GM12878 (cell line): ENCODE measurements at regions not wholly inside any gene's neighbourhood (a gene's known extent, or its start where the extent isn't known, plus 50 kb on each side); places are given as distances from the start of the nearest gene placed in this dataset.

Source experiments
- ATAC-seq: fragments of 200-7000 bp; cut with Tn5 transposase; 3 replicates; pipeline ENCODE4 v1.9.1; 2020; ENCODE audit warnings: mild to moderate bottlenecking, moderate library complexity
- BruUV-seq: library from RNA; stranded (reverse); fragments of 400-500 nt; replicated peaks from 2 replicates; lab custom pipeline; 2021; lab: Mats Ljungman, UMichigan
- CTCF ChIA-PET: fragments of 300-600 bp; sonication (Branson Sonifier 250); formaldehyde crosslinking; extraction: SDS; loops from one replicate; lab custom pipeline; 2021; ENCODE audit warnings: inconsistent platforms; lab: Yijun Ruan, JAX
- POLR2A ChIA-PET: fragments of 350-600 bp; formaldehyde crosslinking; extraction: SDS; loops from one replicate; lab custom pipeline; 2021; ENCODE audit warnings: inconsistent platforms; lab: Charles Lee
- RAD21 ChIA-PET: fragments of 300-600 bp; sonication (Branson Sonifier 250); formaldehyde crosslinking; loops from one replicate; lab custom pipeline; 2023; ENCODE audit warnings: antibody characterized with exemption; ENCODE audit not compliant: unreplicated experiment; lab: Charles Lee
- SMC1A ChIA-PET: fragments of 300-600 bp; sonication (Branson Sonifier 250); formaldehyde crosslinking; loops from one replicate; lab custom pipeline; 2023; ENCODE audit not compliant: unreplicated experiment, uncharacterized antibody; lab: Charles Lee
- DNase-seq: peaks from one replicate; pipeline ENCODE4 v3.0.0-alpha.2; 2011; ENCODE audit warnings: low read depth, low spot score
- FAIRE-seq: peaks from 3 replicates; lab custom pipeline; 2011; peaks lifted over from hg19 to GRCh38; lab: Jason Lieb, UNC
- H2AFZ ChIP-seq: 2 replicates; pipeline ENCODE4 v1.6.0; 2011; ENCODE audit warnings: low read depth, low read length, control low read depth; ENCODE audit not compliant: control insufficient read depth
- H3K27ac ChIP-seq: 2 replicates; pipeline ENCODE4 v1.5.1; 2011; ENCODE audit warnings: control low read depth; ENCODE audit not compliant: control insufficient read depth, insufficient read depth
- H3K27me3 ChIP-seq, 2 experiments: replicated peaks in 1 of 2; 2 replicates each; pipeline versions ENCODE4 v1.6.0 to v1.6.1; 2011; ENCODE audit warnings: low read length in 1 of 2; ENCODE audit not compliant: control insufficient read depth in 2 of 2, insufficient read depth in 2 of 2
- H3K36me3 ChIP-seq, 2 experiments: 2 replicates each; pipeline ENCODE4 v1.5.1; 2011; ENCODE audit warnings: low read length in 1 of 2; ENCODE audit not compliant: control insufficient read depth in 2 of 2, insufficient read depth in 2 of 2
- H3K4me1 ChIP-seq: 2 replicates; pipeline ENCODE4 v1.6.1; 2011; ENCODE audit warnings: mild to moderate bottlenecking, low read length, moderate library complexity, mixed read lengths; ENCODE audit not compliant: control insufficient read depth, insufficient read depth
- H3K4me2 ChIP-seq: 2 replicates; pipeline ENCODE4 v1.6.0; 2011; ENCODE audit warnings: control low read depth; ENCODE audit not compliant: control insufficient read depth, insufficient read depth
- H3K4me3 ChIP-seq: fragments of 200-600 bp; sonication (generic); 2 replicates; pipeline ENCODE4 v1.5.1; 2016
- H3K79me2 ChIP-seq: 2 replicates; pipeline ENCODE4 v1.6.0; 2011; ENCODE audit warnings: low read length; ENCODE audit not compliant: control insufficient read depth, insufficient read depth
- H3K9ac ChIP-seq: 2 replicates; pipeline ENCODE4 v1.8.0; 2011; ENCODE audit warnings: low read length, control low read depth, mixed read lengths; ENCODE audit not compliant: control insufficient read depth, insufficient read depth
- H3K9me3 ChIP-seq: replicated peaks from 3 replicates; pipeline ENCODE4 v1.5.1; 2011; ENCODE audit warnings: mild to moderate bottlenecking, low read length; ENCODE audit not compliant: control insufficient read depth, insufficient read depth
- H4K20me1 ChIP-seq: 2 replicates; pipeline ENCODE4 v1.6.0; 2011; ENCODE audit not compliant: control insufficient read depth, insufficient read depth
- CHD2 ChIP-seq: IDR thresholded peaks from 2 replicates; pipeline ENCODE4 v1.6.1; 2011; ENCODE audit warnings: low read depth, low read length, improper control_type of control experiment, borderline replicate concordance
- MTA2 ChIP-seq: fragments of 450-650 bp; IDR thresholded peaks from 2 replicates; pipeline ENCODE4 v1.6.1; 2016; ENCODE audit warnings: low read depth, mild to moderate bottlenecking, moderate library complexity
- MXI1 ChIP-seq: fragments of 150-350 bp; IDR thresholded peaks from 2 replicates; pipeline ENCODE4 v1.6.1; 2011; ENCODE audit warnings: low read depth, mild to moderate bottlenecking, inconsistent platforms, low read length, improper control_type of control experiment
- PBX3 ChIP-seq: IDR thresholded peaks from 2 replicates; pipeline ENCODE4 v1.6.1; 2011; ENCODE audit warnings: mild to moderate bottlenecking, low read depth, low read length, moderate library complexity; ENCODE audit not compliant: insufficient replicate concordance
- POU2F2 ChIP-seq: IDR thresholded peaks from 3 replicates; pipeline ENCODE4 v1.6.1; 2011; ENCODE audit warnings: low read depth, mild to moderate bottlenecking, low read length, borderline replicate concordance
- SRF ChIP-seq, 2 experiments: IDR thresholded peaks; 2 replicates each; pipeline ENCODE4 v1.6.1; 2011; ENCODE audit warnings: low read depth in 2 of 2, low read length in 2 of 2, mild to moderate bottlenecking in 1 of 2, moderate library complexity in 1 of 2
- TAF1 ChIP-seq: IDR thresholded peaks from 2 replicates; pipeline ENCODE4 v1.6.1; 2011; ENCODE audit warnings: mild to moderate bottlenecking, low read depth, low read length, borderline replicate concordance
- ZBTB33 ChIP-seq: fragments of 450-650 bp; IDR thresholded peaks from 2 replicates; pipeline ENCODE4 v1.6.1; 2017; ENCODE audit warnings: mild to moderate bottlenecking
- ZNF274 ChIP-seq: IDR thresholded peaks from one replicate; pipeline ENCODE4 v1.8.0; 2011; ENCODE audit not compliant: insufficient read length, insufficient read depth
- WGBS: methylation state at CpG from one replicate; pipeline ENCODE4 v1.1.6; 2016; ENCODE audit warnings: low lambda C conversion rate; ENCODE audit not compliant: insufficient replicate concordance, insufficient coverage; ENCODE audit errors: missing lambda C conversion rate; 5-methylcytosine and 5-hydroxymethylcytosine counted together
- in situ Hi-C: fragments of 300-500 bp; cut with MboI; formaldehyde crosslinking; loops from 9 replicates; pipeline ENCODE4 v1.14.3; 2018; ENCODE audit warnings: mixed read lengths
- intact Hi-C: fragments of 100-400 bp; cut with micrococcal nuclease; formaldehyde crosslinking; loops from one replicate; pipeline ENCODE4 v1.14.2; 2022; ENCODE audit not compliant: unreplicated experiment

GRCh38 chr1:36693603-36694002, 210.9 kb upstream of the CSF3R start:
- no peak for ATAC-seq
- Histone ChIP-seq H3K4me2 (no peak overlapping the region), H3K79me2 (no peaks in the 10 kb centered on the region), H3K9me3 (no peaks in the 10 kb centered on the region), H3K27ac (no peak overlapping the region), H4K20me1 (no peaks in the 10 kb centered on the region), H3K27me3 (peaks cover 3 to 5% of the 10 kb centered on the region in 2 experiments; a peak in 3 of 4 replicates), H3K4me1 (no peaks in the 10 kb centered on the region), H2AFZ (no peak overlapping the region)
- SMC1A ChIA-PET: no interaction called here
- POLR2A ChIA-PET: no interaction called here
- intact Hi-C loops: no loop called here
- in situ Hi-C loops: no loop called here
- FAIRE-seq: no peak
- RAD21 ChIA-PET: no interaction called here
- BruUV-seq: no TSS peak
- WGBS: 49% methylated on average over 11 of the region's 11 CpGs
- CTCF ChIA-PET: no interaction called here
- TF ChIP-seq PBX3 (no peak), ZBTB33 (no peak), MTA2 (no peak), TAF1 (no peak), SRF (IDR thresholded peaks at IDR 0.05; ENCODE audit: low read depth in 2 of 2, low read length in 2 of 2) (no peak), CHD2 (no peak), ZNF274 (no peak), POU2F2 (no peak), MXI1 (no peak)
- TF ChIP-seq, all 136 proteins: peak for 0
- Histone ChIP-seq H3K9ac (no peak overlapping the region), H3K4me3 (no peak overlapping the region), H3K36me3 (no peaks in the 10 kb centered on the region)
- no peak for DNase-seq
